GM12872 (cell line): ENCODE measurements at regions not wholly inside any gene's neighbourhood (a gene's known extent, or its start where the extent isn't known, plus 50 kb on each side); places are given as distances from the start of the nearest gene placed in this dataset.

ENCODE experiments used
- TF ChIP-seq, protein P1 (sequence below): IDR thresholded peaks from 3 replicates; pipeline ENCODE4 v1.5.1; 2011; ENCODE audit warnings: low read depth, mild to moderate bottlenecking, low read length, moderate library complexity; ENCODE audit not compliant: insufficient read depth

DNA sequence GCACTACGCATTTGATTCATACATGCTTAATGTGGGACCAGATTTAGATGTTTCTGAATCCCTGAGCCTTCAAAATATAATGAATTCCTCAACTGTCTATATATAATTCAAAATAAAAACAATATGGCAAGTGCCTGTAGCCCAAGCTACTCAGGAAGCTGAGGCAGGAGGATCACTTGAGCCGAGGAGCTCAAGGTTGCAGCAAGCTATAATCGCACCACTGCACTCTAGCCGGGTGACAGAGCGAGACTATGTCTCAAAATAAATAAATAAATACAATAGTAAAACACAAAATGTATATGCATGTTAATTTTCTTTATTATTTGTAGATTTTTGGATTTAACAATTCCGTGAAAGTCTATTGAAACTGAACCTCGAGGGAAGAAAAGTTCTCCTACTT lies 50.6 kb upstream of the IRX6 start:
- TF ChIP-seq, protein P1, sequence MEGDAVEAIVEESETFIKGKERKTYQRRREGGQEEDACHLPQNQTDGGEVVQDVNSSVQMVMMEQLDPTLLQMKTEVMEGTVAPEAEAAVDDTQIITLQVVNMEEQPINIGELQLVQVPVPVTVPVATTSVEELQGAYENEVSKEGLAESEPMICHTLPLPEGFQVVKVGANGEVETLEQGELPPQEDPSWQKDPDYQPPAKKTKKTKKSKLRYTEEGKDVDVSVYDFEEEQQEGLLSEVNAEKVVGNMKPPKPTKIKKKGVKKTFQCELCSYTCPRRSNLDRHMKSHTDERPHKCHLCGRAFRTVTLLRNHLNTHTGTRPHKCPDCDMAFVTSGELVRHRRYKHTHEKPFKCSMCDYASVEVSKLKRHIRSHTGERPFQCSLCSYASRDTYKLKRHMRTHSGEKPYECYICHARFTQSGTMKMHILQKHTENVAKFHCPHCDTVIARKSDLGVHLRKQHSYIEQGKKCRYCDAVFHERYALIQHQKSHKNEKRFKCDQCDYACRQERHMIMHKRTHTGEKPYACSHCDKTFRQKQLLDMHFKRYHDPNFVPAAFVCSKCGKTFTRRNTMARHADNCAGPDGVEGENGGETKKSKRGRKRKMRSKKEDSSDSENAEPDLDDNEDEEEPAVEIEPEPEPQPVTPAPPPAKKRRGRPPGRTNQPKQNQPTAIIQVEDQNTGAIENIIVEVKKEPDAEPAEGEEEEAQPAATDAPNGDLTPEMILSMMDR, result no peak

DNA sequence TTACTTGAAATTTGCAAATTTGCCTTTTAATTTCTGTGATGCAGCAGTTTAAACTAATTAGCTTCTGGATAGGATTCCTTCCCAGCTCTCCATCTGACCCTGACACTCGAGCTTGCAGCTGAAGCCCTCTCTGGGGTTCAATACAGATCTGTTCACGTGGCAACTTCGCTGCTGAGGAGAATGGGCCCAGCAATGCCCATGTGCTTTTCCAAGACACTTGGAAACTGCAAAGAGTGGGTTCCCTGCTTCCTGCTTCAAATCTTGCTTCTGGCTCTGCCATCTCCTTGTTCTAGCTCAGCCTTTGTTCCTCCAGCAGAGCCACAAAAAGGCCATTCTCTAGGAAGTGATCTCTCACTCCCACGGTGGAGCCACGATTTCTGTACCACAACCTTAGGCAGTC lies 50.0 kb upstream of the IRX6 start:
- TF ChIP-seq, protein P1, result no peak
